A549 (cell line): ENCODE measurements at regions not wholly inside any gene's neighbourhood (a gene's known extent, or its start where the extent isn't known, plus 50 kb on each side); places are given as distances from the start of the nearest gene placed in this dataset.
A peak's percentile ranks its signal among the peaks of the same experiment; 100 is the strongest.

ENCODE experiments used
- ATAC-seq, 2 experiments: fragments of 200-7000 bp in 1 of 2; fragments of >200 bp in 1 of 2; cut with Nextera tagmentation in 1 of 2; cut with Tn5 transposase in 1 of 2; 3 replicates each; pipeline versions ENCODE4 v1.8.0 to v1.9.1; 2018 to 2020; ENCODE audit warnings: mild to moderate bottlenecking in 1 of 2, moderate library complexity in 1 of 2
- CTCF ChIA-PET: fragments of 300-600 bp; sonication (Branson Sonifier 250); formaldehyde crosslinking; extraction: SDS; loops from one replicate; lab custom pipeline; 2021; ENCODE audit warnings: antibody characterized with exemption, inconsistent platforms; lab: Yijun Ruan, JAX
- POLR2A ChIA-PET: fragments of 350-600 bp; formaldehyde crosslinking; extraction: SDS; loops from one replicate; lab custom pipeline; 2021; ENCODE audit warnings: antibody characterized with exemption, inconsistent platforms; lab: Yijun Ruan, JAX
- DNase-seq, 2 experiments: peaks; one replicate each; pipeline versions ENCODE4 v3.0.0 to v3.0.0-alpha.2; 2011 to 2016; ENCODE audit warnings: low read depth in 1 of 2, low spot score in 1 of 2
- FAIRE-seq: peaks from 2 replicates; lab custom pipeline; 2011; peaks lifted over from hg19 to GRCh38; lab: Jason Lieb, UNC
- H3K27ac ChIP-seq, 2 experiments: fragments of >200 bp; sonication (Bioruptor Twin); formaldehyde crosslinking; 3 replicates each; pipeline ENCODE4 v1.5.1; 2016 to 2017
- H3K4me1 ChIP-seq: fragments of >200 bp; sonication (Bioruptor Twin); formaldehyde crosslinking; 3 replicates; pipeline ENCODE4 v1.6.1; 2016
- H3K4me2 ChIP-seq: fragments of >200 bp; sonication (Bioruptor Twin); formaldehyde crosslinking; 3 replicates; pipeline ENCODE4 v1.6.1; 2016
- H3K4me3 ChIP-seq: fragments of >200 bp; sonication (Bioruptor Twin); formaldehyde crosslinking; 3 replicates; pipeline ENCODE4 v1.5.1; 2016
- H3K9me3 ChIP-seq: fragments of >200 bp; sonication (Bioruptor Twin); formaldehyde crosslinking; 3 replicates; pipeline ENCODE4 v1.6.1; 2016
- CHD4 ChIP-seq: fragments of 200-600 bp; sonication (generic); IDR thresholded peaks from 2 replicates; pipeline ENCODE4 v1.6.1; 2016; ENCODE audit warnings: antibody characterized with exemption, mild to moderate bottlenecking, borderline replicate concordance
- CTCF ChIP-seq: fragments of >200 bp; sonication (Bioruptor Twin); formaldehyde crosslinking; IDR thresholded peaks from 3 replicates; pipeline ENCODE4 v1.5.1; 2016
- FOXS1 ChIP-seq: fragments of 250-450 bp; sonication (Bioruptor Pico); IDR thresholded peaks from 2 replicates; pipeline ENCODE4 v1.5.0; 2020; ENCODE audit warnings: mild to moderate bottlenecking, moderate library complexity
- HEYL ChIP-seq: fragments of 250-450 bp; sonication (Bioruptor Pico); IDR thresholded peaks from 2 replicates; pipeline ENCODE4 v1.8.0; 2021; ENCODE audit warnings: mild to moderate bottlenecking, moderate library complexity
- HOXB13 ChIP-seq: fragments of 250-450 bp; sonication (Bioruptor Pico); IDR thresholded peaks from 2 replicates; pipeline ENCODE4 v1.5.0; 2020; ENCODE audit warnings: low read depth, mild to moderate bottlenecking, moderate library complexity
- HOXB5 ChIP-seq: fragments of 250-450 bp; sonication (Bioruptor Pico); IDR thresholded peaks from 2 replicates; pipeline ENCODE4 v1.5.0; 2020; ENCODE audit warnings: mild to moderate bottlenecking, moderate library complexity
- MAFK ChIP-seq: fragments of 450-650 bp; IDR thresholded peaks from 2 replicates; pipeline ENCODE4 v1.6.1; 2014; ENCODE audit not compliant: partially characterized antibody
- MAZ ChIP-seq: fragments of 150-350 bp; IDR thresholded peaks from 2 replicates; pipeline ENCODE4 v1.6.1; 2014; ENCODE audit warnings: antibody characterized with exemption, low read depth, low read length, borderline replicate concordance
- NR3C1 ChIP-seq: fragments of >200 bp; sonication (Bioruptor Twin); formaldehyde crosslinking; IDR thresholded peaks from 3 replicates; pipeline ENCODE4 v1.6.1; 2017
- PHF8 ChIP-seq: fragments of 200-600 bp; sonication (generic); IDR thresholded peaks from 2 replicates; pipeline ENCODE4 v1.6.1; 2016; ENCODE audit warnings: low read depth, mild to moderate bottlenecking, antibody characterized with exemption, moderate library complexity, borderline replicate concordance
- RFX5 ChIP-seq: fragments of 450-650 bp; IDR thresholded peaks from 2 replicates; pipeline ENCODE4 v1.7.1; 2014; ENCODE audit warnings: antibody characterized with exemption, mild to moderate bottlenecking, moderate library complexity
- SREBF2 ChIP-seq: fragments of 450-650 bp; IDR thresholded peaks from 2 replicates; pipeline ENCODE4 v1.6.1; 2014; ENCODE audit warnings: mild to moderate bottlenecking, moderate library complexity
- TFCP2L1 ChIP-seq: fragments of 250-450 bp; sonication (Bioruptor Pico); IDR thresholded peaks from 2 replicates; pipeline ENCODE4 v1.5.0; 2021; ENCODE audit warnings: mild to moderate bottlenecking
- USF2 ChIP-seq: fragments of 450-650 bp; IDR thresholded peaks from 2 replicates; pipeline ENCODE4 v1.6.1; 2014; ENCODE audit warnings: antibody characterized with exemption
- ZNF302 ChIP-seq: fragments of 250-450 bp; sonication (Bioruptor Pico); IDR thresholded peaks from 2 replicates; pipeline ENCODE4 v1.9.0; 2021; ENCODE audit warnings: inconsistent platforms, mild to moderate bottlenecking, moderate library complexity
- WGBS: methylation state at CpG from one replicate; pipeline ENCODE4 v1.1.6; 2017; ENCODE audit errors: missing lambda C conversion rate; 5-methylcytosine and 5-hydroxymethylcytosine counted together
- TF ChIP-seq, protein P1 (sequence below): fragments of 200-600 bp; sonication (generic); IDR thresholded peaks from 2 replicates; pipeline ENCODE4 v1.6.1; 2016; ENCODE audit warnings: antibody characterized with exemption, mild to moderate bottlenecking, moderate library complexity
- TF ChIP-seq, protein P2 (sequence below): fragments of >200 bp; sonication (Bioruptor Twin); formaldehyde crosslinking; IDR thresholded peaks from 3 replicates; pipeline ENCODE4 v1.6.1; 2016
- TF ChIP-seq, protein P3 (sequence below): fragments of >200 bp; sonication (Bioruptor Twin); formaldehyde crosslinking; IDR thresholded peaks from 2 replicates; pipeline ENCODE4 v1.6.1; 2016

DNA sequence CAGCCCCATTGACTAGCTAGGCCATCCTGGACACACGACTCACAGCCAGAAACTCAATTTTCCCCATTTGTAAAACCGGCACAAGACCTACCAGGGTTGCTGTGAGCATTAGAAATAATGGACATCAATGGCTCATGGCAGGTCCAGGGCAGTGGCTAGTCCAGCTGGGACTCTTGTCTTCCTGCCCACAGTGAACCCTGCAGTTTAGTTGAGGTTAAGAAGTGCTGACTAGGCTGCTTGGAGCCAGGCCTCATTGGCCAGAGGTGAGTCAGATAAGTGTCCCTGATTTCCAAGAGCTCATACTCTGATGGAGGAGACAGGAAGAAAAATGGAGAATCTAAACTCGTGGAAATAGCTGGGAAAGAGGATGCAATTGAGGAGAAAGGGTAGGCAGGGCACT, 123.4 kb upstream of the ZNF92 start:
- Histone ChIP-seq H3K9me3 (no peaks in the 10 kb centered on the region), H3K4me3 (no peak overlapping the region), H3K4me1 (no peaks in the 10 kb centered on the region), H3K4me2 (no peak overlapping the region), H3K27ac (no peak overlapping the region)
- DNase-seq (no peak), FAIRE-seq (no peak), ATAC-seq (no peak)
- WGBS = 51% methylated on average over 3 of the region's 3 CpGs
- ChIA-PET CTCF (interaction anchor here (2.3 kb wide), 1 partner anchor 58 kb away, joined by 10 read pairs; no protein-coding TSS in a partner anchor), POLR2A (interaction anchor here (0.9 kb wide), 1 partner anchor 212 kb away, joined by 4 read pairs; no protein-coding TSS in a partner anchor)
- TF ChIP-seq FOXS1 (CRISPR knock-in tag) (no peak), NR3C1 (no peak), MAFK (peak; percentile 76), HEYL (CRISPR knock-in tag) (no peak), CHD4 (no peak)

GRCh38 chr7:65247491-65247890, 126.2 kb upstream of the ZNF92 start:
- H3K4me3 ChIP-seq = no peak overlapping the region
- ChIA-PET CTCF (interaction anchor here (1.7 kb wide), 1 partner anchor 60 kb away, joined by 5 read pairs; no protein-coding TSS in a partner anchor), POLR2A (interaction anchor here (0.7 kb wide), 1 partner anchor 241 kb away, joined by 5 read pairs; the partner anchor contains the start of gene ERV3-1)
- TF ChIP-seq SREBF2 = no peak
- no peak for TF ChIP-seq TFCP2L1 (CRISPR knock-in tag)
- TF ChIP-seq, protein P1, sequence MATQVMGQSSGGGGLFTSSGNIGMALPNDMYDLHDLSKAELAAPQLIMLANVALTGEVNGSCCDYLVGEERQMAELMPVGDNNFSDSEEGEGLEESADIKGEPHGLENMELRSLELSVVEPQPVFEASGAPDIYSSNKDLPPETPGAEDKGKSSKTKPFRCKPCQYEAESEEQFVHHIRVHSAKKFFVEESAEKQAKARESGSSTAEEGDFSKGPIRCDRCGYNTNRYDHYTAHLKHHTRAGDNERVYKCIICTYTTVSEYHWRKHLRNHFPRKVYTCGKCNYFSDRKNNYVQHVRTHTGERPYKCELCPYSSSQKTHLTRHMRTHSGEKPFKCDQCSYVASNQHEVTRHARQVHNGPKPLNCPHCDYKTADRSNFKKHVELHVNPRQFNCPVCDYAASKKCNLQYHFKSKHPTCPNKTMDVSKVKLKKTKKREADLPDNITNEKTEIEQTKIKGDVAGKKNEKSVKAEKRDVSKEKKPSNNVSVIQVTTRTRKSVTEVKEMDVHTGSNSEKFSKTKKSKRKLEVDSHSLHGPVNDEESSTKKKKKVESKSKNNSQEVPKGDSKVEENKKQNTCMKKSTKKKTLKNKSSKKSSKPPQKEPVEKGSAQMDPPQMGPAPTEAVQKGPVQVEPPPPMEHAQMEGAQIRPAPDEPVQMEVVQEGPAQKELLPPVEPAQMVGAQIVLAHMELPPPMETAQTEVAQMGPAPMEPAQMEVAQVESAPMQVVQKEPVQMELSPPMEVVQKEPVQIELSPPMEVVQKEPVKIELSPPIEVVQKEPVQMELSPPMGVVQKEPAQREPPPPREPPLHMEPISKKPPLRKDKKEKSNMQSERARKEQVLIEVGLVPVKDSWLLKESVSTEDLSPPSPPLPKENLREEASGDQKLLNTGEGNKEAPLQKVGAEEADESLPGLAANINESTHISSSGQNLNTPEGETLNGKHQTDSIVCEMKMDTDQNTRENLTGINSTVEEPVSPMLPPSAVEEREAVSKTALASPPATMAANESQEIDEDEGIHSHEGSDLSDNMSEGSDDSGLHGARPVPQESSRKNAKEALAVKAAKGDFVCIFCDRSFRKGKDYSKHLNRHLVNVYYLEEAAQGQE = no peak
- no peak for TF ChIP-seq PHF8
- no peak for TF ChIP-seq CTCF
- TF ChIP-seq ZNF302 (CRISPR knock-in tag) = no peak
- no peak for TF ChIP-seq NR3C1
- TF ChIP-seq USF2 = no peak
- TF ChIP-seq FOXS1 (CRISPR knock-in tag) = no peak
- no peak for TF ChIP-seq RFX5
- TF ChIP-seq, protein P2, sequence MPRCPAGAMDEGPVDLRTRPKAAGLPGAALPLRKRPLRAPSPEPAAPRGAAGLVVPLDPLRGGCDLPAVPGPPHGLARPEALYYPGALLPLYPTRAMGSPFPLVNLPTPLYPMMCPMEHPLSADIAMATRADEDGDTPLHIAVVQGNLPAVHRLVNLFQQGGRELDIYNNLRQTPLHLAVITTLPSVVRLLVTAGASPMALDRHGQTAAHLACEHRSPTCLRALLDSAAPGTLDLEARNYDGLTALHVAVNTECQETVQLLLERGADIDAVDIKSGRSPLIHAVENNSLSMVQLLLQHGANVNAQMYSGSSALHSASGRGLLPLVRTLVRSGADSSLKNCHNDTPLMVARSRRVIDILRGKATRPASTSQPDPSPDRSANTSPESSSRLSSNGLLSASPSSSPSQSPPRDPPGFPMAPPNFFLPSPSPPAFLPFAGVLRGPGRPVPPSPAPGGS = no peak
- TF ChIP-seq, protein P3, sequence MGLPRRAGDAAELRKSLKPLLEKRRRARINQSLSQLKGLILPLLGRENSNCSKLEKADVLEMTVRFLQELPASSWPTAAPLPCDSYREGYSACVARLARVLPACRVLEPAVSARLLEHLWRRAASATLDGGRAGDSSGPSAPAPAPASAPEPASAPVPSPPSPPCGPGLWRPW = no peak
- TF ChIP-seq CHD4 = no peak
- no peak for TF ChIP-seq HOXB13 (CRISPR knock-in tag)
- TF ChIP-seq HOXB5 = no peak
- TF ChIP-seq MAZ = no peak
- H3K27ac ChIP-seq = no peak overlapping the region
- FAIRE-seq (no peak), DNase-seq (no peak), ATAC-seq (no peak)
- H3K4me1 ChIP-seq = no peaks in the 10 kb centered on the region
- 67% methylated on average over 4 of the region's 5 CpGs for whole genome bisulfite sequencing
- H3K9me3 ChIP-seq = no peaks in the 10 kb centered on the region
- H3K4me2 ChIP-seq = no peak overlapping the region
